HepG2 (cell line): ENCODE measurements at regions not wholly inside any gene's neighbourhood (a gene's known extent, or its start where the extent isn't known, plus 50 kb on each side); places are given as distances from the start of the nearest gene placed in this dataset.

Experiments used
- ATAC-seq: fragments of 200-7000 bp; cut with Tn5 transposase; 3 replicates; pipeline ENCODE4 v1.9.1; 2020; ENCODE audit warnings: mild to moderate bottlenecking, moderate library complexity
- BruUV-seq: library from RNA; stranded (reverse); fragments of 400-500 nt; replicated peaks from 2 replicates; lab custom pipeline; 2021; lab: Mats Ljungman, UMichigan
- CTCF ChIA-PET: fragments of 300-600 bp; formaldehyde crosslinking; extraction: SDS; loops from one replicate; lab custom pipeline; 2021; ENCODE audit warnings: low total read pairs, inconsistent platforms, low intra/inter-chr PET ratio; lab: Yijun Ruan, JAX
- POLR2A ChIA-PET: fragments of 350-600 bp; sonication (Branson Sonifier 250); formaldehyde crosslinking; loops from one replicate; lab custom pipeline; 2020; ENCODE audit warnings: antibody characterized with exemption, inconsistent platforms; lab: Yijun Ruan, JAX
- DNase-seq: peaks from one replicate; pipeline ENCODE4 v3.0.0-alpha.2; 2015; ENCODE audit warnings: low spot score
- FAIRE-seq: peaks from 3 replicates; lab custom pipeline; 2011; peaks lifted over from hg19 to GRCh38; lab: Jason Lieb, UNC
- H2AFZ ChIP-seq: one replicate; pipeline ENCODE4 v1.6.1; 2011; ENCODE audit warnings: low read length, inconsistent platforms
- H3K27ac ChIP-seq: fragments of 300-600 bp; 3 replicates; pipeline ENCODE4 v1.8.0; 2011; ENCODE audit warnings: mixed run types, mild to moderate bottlenecking, mixed read lengths, low read length, inconsistent platforms; ENCODE audit not compliant: insufficient read depth; ENCODE audit errors: extremely low read length
- H3K27me3 ChIP-seq, 2 experiments: fragments of 200-600 bp in 1 of 2; 2 replicates in 1 of 2; 3 replicates in 1 of 2; pipeline versions ENCODE4 v1.6.0 to v1.8.0; 2011; ENCODE audit warnings: low read length in 2 of 2, mild to moderate bottlenecking in 2 of 2, moderate library complexity in 2 of 2, inconsistent platforms in 1 of 2; ENCODE audit not compliant: insufficient read depth in 2 of 2, control insufficient read depth in 1 of 2
- H3K36me3 ChIP-seq, 2 experiments: fragments of 200-600 bp in 1 of 2; replicated peaks in 1 of 2; 2 replicates in 1 of 2; 3 replicates in 1 of 2; pipeline versions ENCODE4 v1.5.1 to v1.8.0; 2011; ENCODE audit warnings: low read length in 2 of 2, inconsistent platforms in 1 of 2; ENCODE audit not compliant: insufficient read depth in 2 of 2, control insufficient read depth in 1 of 2
- H3K4me1 ChIP-seq: 2 replicates; pipeline ENCODE4 v1.5.1; 2012; ENCODE audit warnings: low read length, inconsistent platforms; ENCODE audit not compliant: insufficient read depth
- H3K4me2 ChIP-seq: 2 replicates; pipeline ENCODE4 v1.6.0; 2011; ENCODE audit warnings: low read depth, low read length, inconsistent platforms
- H3K4me3 ChIP-seq, 3 experiments: fragments of 200-600 bp in 1 of 3; sonication (generic), shearing (Covaris generic) in 1 of 3; replicated peaks in 1 of 3; 2 replicates each; pipeline ENCODE4 v1.5.1; 2011 to 2016; ENCODE audit warnings: low read length in 3 of 3, inconsistent platforms in 2 of 3, low read depth in 2 of 3, mild to moderate bottlenecking in 2 of 3, control low read depth in 1 of 3, mixed read lengths in 1 of 3; ENCODE audit not compliant: insufficient read depth in 1 of 3
- H3K79me2 ChIP-seq: one replicate; pipeline ENCODE4 v1.6.1; 2011; ENCODE audit warnings: low read length, inconsistent platforms; ENCODE audit not compliant: insufficient read depth
- H3K9ac ChIP-seq: 2 replicates; pipeline ENCODE4 v1.6.0; 2011; ENCODE audit warnings: mild to moderate bottlenecking, low read depth, low read length, inconsistent platforms; ENCODE audit not compliant: insufficient read depth
- H3K9me3 ChIP-seq: 2 replicates; pipeline ENCODE4 v1.5.1; 2012; ENCODE audit warnings: mild to moderate bottlenecking, low read length
- H4K20me1 ChIP-seq: 2 replicates; pipeline ENCODE4 v1.6.0; 2011; ENCODE audit warnings: inconsistent platforms, mild to moderate bottlenecking, low read length, moderate library complexity; ENCODE audit not compliant: insufficient read depth
- AGO1 ChIP-seq: fragments of 200-400 bp; formaldehyde crosslinking; IDR thresholded peaks from 2 replicates; pipeline ENCODE4 v1.6.1; 2017; ENCODE audit warnings: mild to moderate bottlenecking, low read depth, low read length, moderate library complexity; ENCODE audit not compliant: poor library complexity, severe bottlenecking
- ARNTL ChIP-seq: sonication (generic); formaldehyde crosslinking; IDR thresholded peaks from 2 replicates; pipeline ENCODE4 v1.4.0; 2020; ENCODE audit warnings: mild to moderate bottlenecking, missing genetic modification reagents
- FOXA3 ChIP-seq: IDR thresholded peaks from 2 replicates; pipeline ENCODE4 v1.6.1; 2016; ENCODE audit warnings: missing genetic modification reagents, missing compliant biosample characterization
- KDM2A ChIP-seq: sonication (generic); formaldehyde crosslinking; IDR thresholded peaks from 2 replicates; pipeline ENCODE4 v1.4.0; 2020; ENCODE audit warnings: low read depth, missing genetic modification reagents, borderline replicate concordance
- KLF9 ChIP-seq: IDR thresholded peaks from 2 replicates; pipeline ENCODE4 v1.6.1; 2016; ENCODE audit warnings: low read depth
- SMARCC2 ChIP-seq: fragments of 450-650 bp; IDR thresholded peaks from 2 replicates; pipeline ENCODE4 v1.6.1; 2017; ENCODE audit warnings: antibody characterized with exemption, mild to moderate bottlenecking
- SRSF4 ChIP-seq: fragments of 200-400 bp; formaldehyde crosslinking; IDR thresholded peaks from one replicate; pipeline ENCODE4 v1.6.1; 2018; ENCODE audit warnings: mild to moderate bottlenecking, low read depth, low read length, moderate library complexity; ENCODE audit not compliant: poor library complexity, severe bottlenecking
- ZNF253 ChIP-seq: sonication (generic); formaldehyde crosslinking; IDR thresholded peaks from 2 replicates; pipeline ENCODE4 v1.8.0; 2022; ENCODE audit warnings: mild to moderate bottlenecking, missing genetic modification reagents, borderline replicate concordance
- ZNF280D ChIP-seq: sonication (generic); formaldehyde crosslinking; IDR thresholded peaks from 2 replicates; pipeline ENCODE4 v1.5.1; 2020; ENCODE audit warnings: mild to moderate bottlenecking, missing genetic modification reagents
- ZNF3 ChIP-seq: IDR thresholded peaks from 2 replicates; pipeline ENCODE4 v1.7.0; 2017; ENCODE audit warnings: inconsistent platforms
- ZNF317 ChIP-seq: sonication (generic); formaldehyde crosslinking; IDR thresholded peaks from 2 replicates; pipeline ENCODE4 v1.5.0; 2020; ENCODE audit warnings: mild to moderate bottlenecking, missing genetic modification reagents
- ZNF570 ChIP-seq: sonication (generic); formaldehyde crosslinking; IDR thresholded peaks from 2 replicates; pipeline ENCODE4 v1.4.0; 2020; ENCODE audit warnings: mild to moderate bottlenecking, missing genetic modification reagents, borderline replicate concordance
- ZNF816 ChIP-seq: sonication (generic); formaldehyde crosslinking; IDR thresholded peaks from 2 replicates; pipeline ENCODE4 v1.8.0; 2022; ENCODE audit warnings: missing genetic modification reagents, mild to moderate bottlenecking, borderline replicate concordance
- WGBS: methylation state at CpG from one replicate; pipeline ENCODE4 v1.1.6; 2017; ENCODE audit warnings: low lambda C conversion rate; 5-methylcytosine and 5-hydroxymethylcytosine counted together
- in situ Hi-C: cut with HindIII; loops from 2 replicates; pipeline ENCODE4 v1.10.0; 2017; ENCODE audit warnings: low pct_unique_long_range_greater_than_20kb; ENCODE audit not compliant: extremely low pct_ligation_motif_present
- intact Hi-C: fragments of 100-400 bp; cut with micrococcal nuclease; formaldehyde crosslinking; loops from one replicate; pipeline ENCODE4 v1.10.0; 2022; ENCODE audit not compliant: unreplicated experiment

- POLR2A ChIA-PET, result no interaction called here
- no peaks in the 10 kb centered on the region for H3K27me3 ChIP-seq
- no peak overlapping the region for H2AFZ ChIP-seq
- H4K20me1 ChIP-seq, result no peaks in the 10 kb centered on the region
- no peaks in the 10 kb centered on the region for H3K4me1 ChIP-seq
- in situ Hi-C loops, result no loop called here
- no TSS peak for BruUV-seq
- no peak overlapping the region for H3K4me3 ChIP-seq
- no peaks in the 10 kb centered on the region for H3K79me2 ChIP-seq
- intact Hi-C loops, result no loop called here
- no peak for FAIRE-seq
- CTCF ChIA-PET, result no interaction called here
- no peak overlapping the region for H3K4me2 ChIP-seq
- no peaks in the 10 kb centered on the region for H3K36me3 ChIP-seq
- WGBS, result 2% methylated on average over 3 of the region's 3 CpGs
- no peak for ATAC-seq
- H3K27ac ChIP-seq, result no peak overlapping the region
- no peak for DNase-seq
- H3K9ac ChIP-seq, result no peak overlapping the region
- TF ChIP-seq SMARCC2, result no peak
- TF ChIP-seq ZNF280D (CRISPR knock-in tag), result no peak
- TF ChIP-seq FOXA3 (CRISPR knock-in tag), result no peak
- TF ChIP-seq ZNF3 (CRISPR knock-in tag), result no peak
- TF ChIP-seq ZNF317 (CRISPR knock-in tag), result no peak
- no peak for TF ChIP-seq SRSF4
- no peak for TF ChIP-seq AGO1
- no peak for TF ChIP-seq ZNF570
- TF ChIP-seq ARNTL (CRISPR knock-in tag), result no peak
- no peak for TF ChIP-seq ZNF816 (CRISPR knock-in tag)
- no peak for TF ChIP-seq KLF9 (CRISPR knock-in tag)
- TF ChIP-seq ZNF253 (CRISPR knock-in tag), result no peak
- TF ChIP-seq KDM2A (CRISPR knock-in tag), result no peak
- H3K9me3 ChIP-seq, result peaks cover 56% of the 10 kb centered on the region
These were observed 1285.1 kb downstream of the XPNPEP1 start for GRCh38 chr10:108638225-108638624.
